ENCODE measurements at regions not wholly inside any gene's neighbourhood (a gene's known extent, or its start where the extent isn't known, plus 50 kb on each side); places are given as distances from the start of the nearest gene placed in this dataset.

GRCh38 chr1:14064649-14065442 is 364.9 kb downstream of the PRDM2 start:
- Mint-ChIP-seq H3K36me3 (ENCODE audit: low read depth) (no peaks in the 10 kb centered on the region), H3K27ac (no peak overlapping the region), H3K4me3 (no peak overlapping the region), H3K4me1 (ENCODE audit: low read depth) (no peaks in the 10 kb centered on the region), H3K27me3 (ENCODE audit: low read depth) (peaks cover 2% of the 10 kb centered on the region), H3K9me3 (ENCODE audit: insufficient read depth) (no peaks in the 10 kb centered on the region)
- POLR2A ChIA-PET: no interaction called here
- CTCF ChIA-PET: no interaction called here
- no peak for DNase-seq
- no peak for ATAC-seq

DNA sequence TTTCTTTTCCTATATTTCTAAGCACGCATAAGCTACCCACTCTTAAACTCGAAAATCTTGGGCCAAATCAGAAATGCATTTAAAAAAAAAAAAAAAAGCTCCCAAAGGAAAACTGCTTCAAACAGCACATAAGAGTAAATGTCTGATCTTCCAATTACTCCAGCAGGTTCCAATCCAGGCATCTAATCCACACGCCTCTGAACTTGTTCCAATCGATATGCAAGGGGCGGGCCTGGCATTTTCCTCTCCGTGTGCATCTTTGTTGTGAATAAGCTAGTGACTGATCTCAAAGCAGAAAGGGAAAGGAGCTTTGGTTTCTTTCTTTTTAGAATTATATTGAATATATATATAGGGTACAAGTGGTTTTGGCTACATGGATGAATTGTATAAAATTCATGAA is 365.5 kb downstream of the PRDM2 start:
- DNase-seq (no peak), ATAC-seq (no peak)
- Mint-ChIP-seq H3K36me3 (ENCODE audit: low read depth) (no peaks in the 10 kb centered on the region), H3K27me3 (ENCODE audit: low read depth) (peaks cover 2% of the 10 kb centered on the region), H3K4me3 (no peak overlapping the region), H3K27ac (no peak overlapping the region), H3K4me1 (ENCODE audit: low read depth) (no peaks in the 10 kb centered on the region), H3K9me3 (ENCODE audit: insufficient read depth) (no peaks in the 10 kb centered on the region)
- ChIA-PET CTCF (no interaction called here), POLR2A (no interaction called here)

DNA sequence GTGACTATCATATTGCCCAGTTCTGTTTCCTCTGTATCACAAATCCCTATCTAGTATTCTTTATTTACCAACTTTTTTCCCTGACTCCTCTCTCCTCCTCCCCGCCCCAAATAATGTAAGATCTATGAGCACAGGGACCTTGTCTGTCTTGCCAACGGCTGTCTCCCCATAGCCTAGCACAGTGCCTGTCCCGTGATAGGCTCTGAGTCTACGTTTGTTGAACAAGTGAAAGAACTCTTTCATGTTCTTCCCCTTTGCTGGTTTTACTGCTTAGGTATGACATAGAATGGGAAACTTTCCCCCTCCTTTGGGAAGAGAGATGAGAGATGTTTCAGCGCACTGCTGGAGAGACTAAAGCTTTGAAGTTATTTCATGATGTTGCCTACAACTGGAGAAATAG is 367.0 kb downstream of the PRDM2 start:
- CTCF ChIA-PET: no interaction called here

DNA sequence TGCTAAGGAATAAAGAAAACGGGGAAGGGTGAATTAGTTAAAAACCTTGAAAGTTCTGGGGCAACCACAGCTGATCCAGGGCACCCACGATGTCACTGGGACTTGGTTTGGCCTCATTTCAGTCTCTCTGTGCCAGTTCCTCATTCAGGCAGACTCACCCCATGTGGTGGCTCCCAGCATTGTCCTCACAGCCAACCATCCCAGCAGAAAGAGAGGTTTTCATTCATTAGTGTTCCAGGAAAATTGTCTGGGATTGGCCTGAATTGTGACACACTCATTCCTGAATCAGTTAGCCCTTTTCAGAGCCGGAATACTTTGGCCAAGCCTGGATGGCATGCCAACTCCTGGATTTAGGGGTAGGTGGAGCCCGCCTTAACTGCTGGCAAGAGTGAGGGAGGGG is 367.7 kb downstream of the PRDM2 start:
- H3K27ac Mint-ChIP-seq: no peak overlapping the region
- no peaks in the 10 kb centered on the region for H3K4me1 Mint-ChIP-seq (ENCODE audit: low read depth)
- H3K9me3 Mint-ChIP-seq (ENCODE audit: insufficient read depth): no peaks in the 10 kb centered on the region
- H3K27me3 Mint-ChIP-seq (ENCODE audit: low read depth): no peaks in the 10 kb centered on the region
- POLR2A ChIA-PET: no interaction called here
- CTCF ChIA-PET: no interaction called here
- no peak overlapping the region for H3K4me3 Mint-ChIP-seq
- DNase-seq (no peak), ATAC-seq (no peak)
- H3K36me3 Mint-ChIP-seq (ENCODE audit: low read depth): no peaks in the 10 kb centered on the region

More for the DNA sequence above, 367.0 kb downstream of the PRDM2 start:
- no peak overlapping the region for H3K4me3 Mint-ChIP-seq
- ATAC-seq (no peak), DNase-seq (no peak)
- no peaks in the 10 kb centered on the region for H3K4me1 Mint-ChIP-seq (ENCODE audit: low read depth)
- H3K27me3 Mint-ChIP-seq (ENCODE audit: low read depth): peaks cover 2% of the 10 kb centered on the region
- H3K36me3 Mint-ChIP-seq (ENCODE audit: low read depth): no peaks in the 10 kb centered on the region
- no peak overlapping the region for H3K27ac Mint-ChIP-seq
- H3K9me3 Mint-ChIP-seq (ENCODE audit: insufficient read depth): no peaks in the 10 kb centered on the region
- POLR2A ChIA-PET: no interaction called here

DNA sequence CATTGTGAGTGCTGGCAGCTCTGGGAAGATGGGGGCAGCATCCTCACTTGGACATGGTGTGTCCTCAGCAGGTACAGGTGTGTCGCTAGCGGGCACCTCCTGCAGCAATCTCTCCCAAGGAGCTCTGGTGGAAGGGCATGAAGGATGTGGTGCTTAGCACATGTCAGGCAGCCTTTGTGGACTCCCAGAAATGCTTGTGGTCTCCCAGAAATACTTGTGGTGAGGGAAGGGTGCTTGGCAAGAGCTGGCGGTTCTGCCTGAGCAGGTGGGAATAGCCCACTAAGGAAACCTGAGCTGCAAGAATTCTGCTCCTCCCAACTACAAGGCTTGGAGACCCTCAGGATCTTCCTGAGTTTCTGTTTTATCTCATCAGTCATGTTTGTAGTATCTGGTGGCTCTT is 371.6 kb downstream of the PRDM2 start:
- ChIA-PET POLR2A (no interaction called here), CTCF (no interaction called here)
- no peak for DNase-seq
- no peak overlapping the region for H3K27ac Mint-ChIP-seq
- H3K36me3 Mint-ChIP-seq (ENCODE audit: low read depth): no peaks in the 10 kb centered on the region
- ATAC-seq: no peak
- H3K4me1 Mint-ChIP-seq (ENCODE audit: low read depth): no peaks in the 10 kb centered on the region
- no peak overlapping the region for H3K4me3 Mint-ChIP-seq
- no peaks in the 10 kb centered on the region for H3K27me3 Mint-ChIP-seq (ENCODE audit: low read depth)
- no peaks in the 10 kb centered on the region for H3K9me3 Mint-ChIP-seq (ENCODE audit: insufficient read depth)

DNA sequence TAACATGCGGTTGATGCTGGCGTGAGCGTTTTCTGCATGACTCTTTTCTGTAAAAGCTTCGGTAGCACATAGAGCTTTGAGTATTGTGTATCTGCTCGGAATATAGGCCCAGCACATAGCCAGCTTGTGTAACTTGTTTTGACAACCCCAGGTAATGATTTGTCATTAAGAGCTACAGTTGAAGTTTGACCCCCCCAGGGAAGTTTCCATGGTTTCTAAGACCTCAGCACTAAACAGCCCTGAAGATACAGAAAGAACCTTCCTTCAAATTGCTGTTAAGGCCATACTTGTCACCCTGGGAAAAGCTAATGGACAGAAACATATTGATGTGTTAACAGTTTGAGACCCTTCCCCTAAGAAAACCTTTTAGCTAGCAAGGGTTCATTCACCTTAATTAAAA is 380.7 kb downstream of the PRDM2 start:
- peaks cover 7% of the 10 kb centered on the region for H3K27me3 Mint-ChIP-seq (ENCODE audit: low read depth)
- ChIA-PET POLR2A (no interaction called here), CTCF (no interaction called here)
- no peaks in the 10 kb centered on the region for H3K36me3 Mint-ChIP-seq (ENCODE audit: low read depth)
- no peak overlapping the region for H3K27ac Mint-ChIP-seq
- no peak for ATAC-seq
- H3K4me1 Mint-ChIP-seq (ENCODE audit: low read depth): no peaks in the 10 kb centered on the region
- no peak for DNase-seq
- no peaks in the 10 kb centered on the region for H3K9me3 Mint-ChIP-seq (ENCODE audit: insufficient read depth)
- H3K4me3 Mint-ChIP-seq: no peak overlapping the region

- ATAC-seq (no peak), DNase-seq (no peak)
- H3K27me3 Mint-ChIP-seq (ENCODE audit: low read depth): peaks cover 7% of the 10 kb centered on the region
- ChIA-PET POLR2A (no interaction called here), CTCF (no interaction called here)
- H3K4me1 Mint-ChIP-seq (ENCODE audit: low read depth): no peaks in the 10 kb centered on the region
- no peaks in the 10 kb centered on the region for H3K9me3 Mint-ChIP-seq (ENCODE audit: insufficient read depth)
- H3K4me3 Mint-ChIP-seq: no peak overlapping the region
- H3K36me3 Mint-ChIP-seq (ENCODE audit: low read depth): no peaks in the 10 kb centered on the region
- H3K27ac Mint-ChIP-seq: no peak overlapping the region
Measured at GRCh38 chr1:14082331-14082730, 382.3 kb downstream of the PRDM2 start.

DNA sequence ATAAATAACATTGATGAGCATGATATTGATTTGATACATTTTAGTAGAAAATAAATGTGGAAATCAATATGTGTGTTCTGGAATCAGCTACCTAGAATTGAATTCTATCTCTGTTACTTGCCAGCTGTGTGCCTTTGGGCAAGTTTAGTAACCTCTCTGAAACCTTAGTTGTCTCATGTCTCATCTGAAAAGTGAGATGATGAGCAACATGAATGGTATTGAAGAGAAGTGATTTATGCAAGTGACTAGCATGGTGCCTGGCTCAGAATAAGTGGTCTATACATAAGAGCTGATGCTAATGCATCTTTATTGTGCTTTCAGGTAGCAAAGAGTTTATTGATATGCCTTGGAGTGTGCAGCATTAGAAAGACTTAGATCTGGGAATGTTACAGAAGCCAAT is 383.3 kb downstream of the PRDM2 start:
- H3K4me1 Mint-ChIP-seq (ENCODE audit: low read depth): no peaks in the 10 kb centered on the region
- H3K27me3 Mint-ChIP-seq (ENCODE audit: low read depth): peaks cover 9% of the 10 kb centered on the region
- no peaks in the 10 kb centered on the region for H3K36me3 Mint-ChIP-seq (ENCODE audit: low read depth)
- H3K27ac Mint-ChIP-seq: no peak overlapping the region
- ATAC-seq (no peak), DNase-seq (no peak)
- no peak overlapping the region for H3K4me3 Mint-ChIP-seq
- CTCF ChIA-PET: no interaction called here
- POLR2A ChIA-PET: no interaction called here
- no peaks in the 10 kb centered on the region for H3K9me3 Mint-ChIP-seq (ENCODE audit: insufficient read depth)

GRCh38 chr1:14083706-14084105 is 383.7 kb downstream of the PRDM2 start:
- Mint-ChIP-seq H3K9me3 (ENCODE audit: insufficient read depth) (no peaks in the 10 kb centered on the region), H3K27me3 (ENCODE audit: low read depth) (peaks cover 9% of the 10 kb centered on the region), H3K4me1 (ENCODE audit: low read depth) (no peaks in the 10 kb centered on the region), H3K36me3 (ENCODE audit: low read depth) (no peaks in the 10 kb centered on the region), H3K27ac (no peak overlapping the region), H3K4me3 (no peak overlapping the region)
- ATAC-seq (no peak), DNase-seq (no peak)
- POLR2A ChIA-PET: no interaction called here
- CTCF ChIA-PET: no interaction called here

DNA sequence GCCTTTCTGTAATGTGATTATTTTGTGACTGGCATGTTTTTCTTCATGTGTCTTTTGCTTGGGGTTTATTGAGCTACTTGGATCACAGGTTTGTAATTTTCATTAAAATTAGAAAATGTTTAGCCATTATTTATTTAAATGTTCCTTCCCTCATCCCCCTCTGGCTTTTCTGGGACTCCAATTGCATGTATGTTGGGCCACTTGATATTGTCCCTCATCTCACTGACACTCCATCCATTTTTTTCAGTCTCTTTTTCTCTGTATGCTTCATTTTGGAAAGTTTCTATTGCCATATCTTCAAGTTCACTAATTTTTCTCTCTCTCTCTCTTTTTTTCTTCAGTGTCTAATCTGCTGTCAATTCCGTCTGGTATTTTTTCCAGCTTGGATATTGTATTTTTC is 390.1 kb downstream of the PRDM2 start:
- DNase-seq: no peak
- ATAC-seq: no peak
- Mint-ChIP-seq H3K27ac (no peak overlapping the region), H3K27me3 (ENCODE audit: low read depth) (peaks cover 2% of the 10 kb centered on the region), H3K36me3 (ENCODE audit: low read depth) (no peaks in the 10 kb centered on the region), H3K4me3 (no peak overlapping the region), H3K4me1 (ENCODE audit: low read depth) (no peaks in the 10 kb centered on the region), H3K9me3 (ENCODE audit: insufficient read depth) (no peaks in the 10 kb centered on the region)
- ChIA-PET POLR2A (no interaction called here), CTCF (no interaction called here)

GRCh38 chr1:14090531-14090930 is 390.5 kb downstream of the PRDM2 start:
- Mint-ChIP-seq H3K9me3 (ENCODE audit: insufficient read depth) (no peaks in the 10 kb centered on the region), H3K4me3 (no peak overlapping the region), H3K4me1 (ENCODE audit: low read depth) (no peaks in the 10 kb centered on the region), H3K27me3 (ENCODE audit: low read depth) (peaks cover 2% of the 10 kb centered on the region), H3K36me3 (ENCODE audit: low read depth) (no peaks in the 10 kb centered on the region), H3K27ac (no peak overlapping the region)
- ChIA-PET POLR2A (no interaction called here), CTCF (no interaction called here)
- DNase-seq (no peak), ATAC-seq (no peak)

- no peaks in the 10 kb centered on the region for H3K4me1 Mint-ChIP-seq (ENCODE audit: low read depth)
- no peaks in the 10 kb centered on the region for H3K9me3 Mint-ChIP-seq (ENCODE audit: insufficient read depth)
Measured at GRCh38 chr1:14094611-14095400, 394.8 kb downstream of the PRDM2 start.

More at GRCh38 chr1:14094611-14095400, 394.8 kb downstream of the PRDM2 start:
- DNase-seq: no peak
- Mint-ChIP-seq H3K27ac (no peak overlapping the region), H3K27me3 (ENCODE audit: low read depth) (peaks cover 3% of the 10 kb centered on the region), H3K4me3 (no peak overlapping the region), H3K36me3 (ENCODE audit: low read depth) (no peaks in the 10 kb centered on the region)
- POLR2A ChIA-PET: no interaction called here
- no peak for ATAC-seq
- CTCF ChIA-PET: interaction anchor here (1.1 kb wide), 1 partner anchor 9 kb away, joined by 4 read pairs; no protein-coding TSS in a partner anchor

All from activated CD8-positive, alpha-beta T cell treated with anti-CD3 and anti-CD28 coated beads, Interleukin-2, amount 10 ng/mL, durations not matched to agents 7 days and 5 days (primary cell).